Astrocyte of the cerebellum (primary cell): ENCODE measurements at regions not wholly inside any gene's neighbourhood (a gene's known extent, or its start where the extent isn't known, plus 50 kb on each side); places are given as distances from the start of the nearest gene placed in this dataset.

Experiments
- DNase-seq: peaks from one replicate; pipeline ENCODE4 v3.0.0-alpha.2; 2011; ENCODE audit warnings: low read depth
- H3K4me3 ChIP-seq: 2 replicates; pipeline ENCODE4 v1.5.1; 2011; ENCODE audit warnings: mild to moderate bottlenecking, low read depth, low read length, moderate library complexity
- in situ Hi-C: cut with HindIII; loops from 2 replicates; pipeline ENCODE4 v1.10.0; 2017; ENCODE audit warnings: low sequenced_read_pairs
- TF ChIP-seq, protein P1 (sequence below): IDR thresholded peaks from 2 replicates; pipeline ENCODE4 v1.5.1; 2012; ENCODE audit warnings: low read length, low read depth, moderate library complexity, mild to moderate bottlenecking; ENCODE audit errors: missing control alignments

DNA sequence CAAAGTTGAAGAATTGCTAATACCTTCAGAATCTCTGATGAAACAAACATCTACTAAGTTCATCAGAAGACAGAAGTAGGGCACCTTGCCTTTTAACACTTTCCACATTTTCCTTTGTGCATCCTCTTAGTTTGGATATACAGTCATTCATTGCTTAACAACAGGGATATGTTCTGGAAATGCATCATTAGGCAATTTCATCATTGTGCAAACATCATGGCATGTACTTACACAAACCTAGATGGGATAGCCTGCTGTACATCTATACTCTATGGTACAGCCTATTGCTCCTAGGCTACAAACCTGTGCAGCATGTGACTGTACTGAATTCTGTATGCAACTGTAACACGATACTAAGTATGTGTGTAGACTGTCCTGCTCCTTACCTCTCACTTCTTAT, 169.8 kb downstream of the SUCLA2 start:
- TF ChIP-seq, protein P1, sequence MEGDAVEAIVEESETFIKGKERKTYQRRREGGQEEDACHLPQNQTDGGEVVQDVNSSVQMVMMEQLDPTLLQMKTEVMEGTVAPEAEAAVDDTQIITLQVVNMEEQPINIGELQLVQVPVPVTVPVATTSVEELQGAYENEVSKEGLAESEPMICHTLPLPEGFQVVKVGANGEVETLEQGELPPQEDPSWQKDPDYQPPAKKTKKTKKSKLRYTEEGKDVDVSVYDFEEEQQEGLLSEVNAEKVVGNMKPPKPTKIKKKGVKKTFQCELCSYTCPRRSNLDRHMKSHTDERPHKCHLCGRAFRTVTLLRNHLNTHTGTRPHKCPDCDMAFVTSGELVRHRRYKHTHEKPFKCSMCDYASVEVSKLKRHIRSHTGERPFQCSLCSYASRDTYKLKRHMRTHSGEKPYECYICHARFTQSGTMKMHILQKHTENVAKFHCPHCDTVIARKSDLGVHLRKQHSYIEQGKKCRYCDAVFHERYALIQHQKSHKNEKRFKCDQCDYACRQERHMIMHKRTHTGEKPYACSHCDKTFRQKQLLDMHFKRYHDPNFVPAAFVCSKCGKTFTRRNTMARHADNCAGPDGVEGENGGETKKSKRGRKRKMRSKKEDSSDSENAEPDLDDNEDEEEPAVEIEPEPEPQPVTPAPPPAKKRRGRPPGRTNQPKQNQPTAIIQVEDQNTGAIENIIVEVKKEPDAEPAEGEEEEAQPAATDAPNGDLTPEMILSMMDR = no peak
- no peak for DNase-seq
- no peak overlapping the region for H3K4me3 ChIP-seq
- in situ Hi-C loops = no loop called here

DNA sequence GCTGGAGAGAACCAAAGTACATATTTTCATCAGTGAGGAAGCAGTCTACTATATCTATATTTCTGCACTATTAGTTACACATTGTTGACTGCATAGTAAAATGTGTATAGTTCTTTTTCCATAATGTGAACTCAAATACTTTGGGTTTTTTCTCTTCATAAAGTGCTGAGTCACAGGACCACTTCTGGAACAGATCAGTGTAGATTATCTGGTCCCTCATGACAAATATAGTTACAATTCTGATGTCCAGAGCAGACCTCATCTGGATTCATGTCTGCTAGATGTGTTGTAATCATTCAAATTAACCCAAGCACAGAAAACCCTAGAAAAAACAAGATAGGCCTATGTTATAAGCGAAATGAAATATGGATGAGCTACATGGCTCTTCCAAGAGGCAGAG, 171.4 kb downstream of the SUCLA2 start:
- H3K4me3 ChIP-seq = no peak overlapping the region
- TF ChIP-seq, protein P1 = no peak
- DNase-seq = no peak
- in situ Hi-C loops = no loop called here

DNA sequence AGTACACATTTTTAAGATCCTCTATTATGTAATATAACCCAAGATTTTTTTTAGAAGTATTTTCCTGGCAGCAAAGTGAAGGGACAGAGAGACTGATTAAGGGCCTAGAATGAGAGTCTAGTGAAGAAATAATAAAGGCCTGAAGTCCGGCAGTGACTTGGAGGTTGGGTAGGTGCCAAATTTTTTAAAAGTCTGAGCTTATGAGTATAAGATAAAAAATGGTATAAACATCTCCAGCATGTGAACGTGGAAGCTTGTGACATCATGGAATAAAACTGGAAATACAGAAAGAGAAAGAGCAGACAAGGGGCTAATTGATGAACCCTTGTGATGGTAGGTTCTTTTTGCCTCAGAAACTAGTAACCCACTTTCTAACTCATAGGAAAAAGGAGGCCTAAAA, 174.6 kb downstream of the SUCLA2 start:
- in situ Hi-C loops = no loop called here
- H3K4me3 ChIP-seq = no peak overlapping the region
- DNase-seq = no peak
- TF ChIP-seq, protein P1 = no peak

DNA sequence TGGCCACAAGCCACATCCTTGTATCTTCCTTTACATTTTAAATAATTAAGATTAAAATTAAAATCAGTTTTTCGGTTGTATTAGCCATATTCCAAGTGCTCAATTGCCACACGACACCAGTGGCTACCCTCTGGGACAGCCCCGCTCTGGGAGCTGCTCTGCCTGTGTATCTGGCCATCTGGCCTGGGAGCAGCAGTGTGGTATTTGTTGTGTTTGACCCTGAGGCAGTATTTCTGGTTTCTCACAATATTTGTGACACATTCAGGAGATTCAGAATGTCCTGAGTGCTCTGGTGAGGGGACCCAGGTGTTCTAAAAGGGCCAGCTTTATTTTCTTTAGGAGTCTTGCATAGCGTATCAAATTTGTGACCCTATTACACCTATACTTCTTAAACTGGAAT, 179.0 kb downstream of the SUCLA2 start:
- no peak overlapping the region for H3K4me3 ChIP-seq
- DNase-seq = no peak
- TF ChIP-seq, protein P1 = no peak
- in situ Hi-C loops = no loop called here

DNA sequence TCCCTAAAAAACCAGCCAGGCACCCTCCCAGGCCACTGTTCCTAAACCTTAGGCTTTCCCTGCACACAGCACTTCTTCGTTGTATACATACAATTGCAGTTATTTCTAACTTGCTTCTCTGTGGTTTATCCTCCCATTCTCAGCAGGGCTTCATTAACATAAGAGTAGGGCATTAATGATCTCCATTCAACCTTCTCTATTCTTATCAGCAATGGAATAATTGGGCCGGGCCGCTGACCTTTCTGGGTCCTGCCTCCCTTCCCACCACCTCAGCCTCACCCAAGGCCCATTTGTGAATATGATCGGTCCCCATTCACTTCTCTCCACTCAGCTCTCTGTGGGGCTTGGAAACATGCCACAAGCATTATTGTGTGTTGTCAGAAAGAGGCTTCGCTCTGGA, 184.2 kb downstream of the SUCLA2 start:
- in situ Hi-C loops = no loop called here
- no peak for DNase-seq
- H3K4me3 ChIP-seq = no peak overlapping the region
- TF ChIP-seq, protein P1 = no peak

DNA sequence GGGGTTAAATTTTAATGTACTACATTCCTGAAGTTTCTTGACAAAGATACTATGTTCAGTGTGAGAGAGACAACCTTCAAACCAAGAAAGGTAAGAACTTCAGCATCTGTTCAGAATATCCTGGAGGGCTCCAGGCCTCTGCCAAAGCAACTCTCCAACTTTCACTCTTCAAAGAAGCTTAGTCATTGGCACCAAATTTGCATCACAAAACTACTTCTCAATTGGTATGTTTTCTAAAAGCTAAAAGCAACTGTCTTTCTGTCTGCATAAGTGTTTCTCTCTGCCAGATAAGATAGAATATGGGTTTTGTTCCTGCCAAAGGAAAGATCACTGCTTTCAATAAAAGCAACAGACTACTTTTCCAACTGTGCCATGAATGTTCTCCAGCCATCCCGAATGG, 187.4 kb downstream of the SUCLA2 start:
- in situ Hi-C loops = no loop called here
- TF ChIP-seq, protein P1 = no peak
- DNase-seq = no peak
- H3K4me3 ChIP-seq = no peak overlapping the region

DNA sequence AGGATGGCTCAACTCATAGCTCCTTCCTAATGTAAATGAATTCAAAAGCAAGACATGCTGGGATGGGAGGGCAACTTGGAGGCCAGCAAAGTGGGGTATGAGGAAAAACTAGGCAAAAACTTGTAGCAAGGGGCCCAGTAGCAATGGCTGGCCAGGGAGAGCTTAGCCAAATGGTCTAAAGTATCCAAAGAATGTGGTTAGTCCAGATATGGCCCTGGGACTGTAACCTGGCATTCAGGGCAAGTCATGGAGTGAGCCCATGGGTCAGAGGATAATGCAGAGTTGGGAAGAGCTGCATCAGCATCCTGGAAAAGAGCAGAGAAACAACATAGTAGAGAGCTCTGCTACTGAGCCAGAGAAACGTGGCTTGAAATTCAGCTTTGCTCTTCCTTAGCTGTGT, 191.7 kb downstream of the SUCLA2 start:
- TF ChIP-seq, protein P1 = no peak
- in situ Hi-C loops = no loop called here

More for the DNA sequence above, 191.7 kb downstream of the SUCLA2 start:
- H3K4me3 ChIP-seq = no peak overlapping the region
- DNase-seq = no peak
